H1 (cell line): ENCODE measurements at regions not wholly inside any gene's neighbourhood (a gene's known extent, or its start where the extent isn't known, plus 50 kb on each side); places are given as distances from the start of the nearest gene placed in this dataset.

Experiments used
- CTCF ChIA-PET: fragments of 300-600 bp; sonication (Branson Sonifier 250); formaldehyde crosslinking; loops from one replicate; lab custom pipeline; 2021; ENCODE audit not compliant: partially characterized antibody; lab: Charles Lee
- POLR2A ChIA-PET: fragments of 300-600 bp; sonication (Branson Sonifier 250); formaldehyde crosslinking; loops from one replicate; lab custom pipeline; 2021; ENCODE audit warnings: inconsistent platforms; ENCODE audit not compliant: partially characterized antibody; lab: Charles Lee
- DNase-seq, 2 experiments: peaks; one replicate each; pipeline versions ENCODE4 v3.0.0 to v3.0.0-alpha.2; 2010 to 2022; ENCODE audit warnings: low spot score in 2 of 2, low read depth in 1 of 2, mixed read lengths in 1 of 2
- FAIRE-seq: peaks from 2 replicates; lab custom pipeline; 2011; peaks lifted over from hg19 to GRCh38; lab: Jason Lieb, UNC
- H2AFZ ChIP-seq: 2 replicates; pipeline ENCODE4 v1.8.1; 2012; ENCODE audit warnings: low read length, inconsistent platforms
- H2AK5ac ChIP-seq: 2 replicates; pipeline ENCODE4 v1.6.1; 2013; ENCODE audit warnings: low read depth, low read length
- H2BK120ac ChIP-seq: replicated peaks from 2 replicates; pipeline ENCODE3; 2013; ENCODE audit warnings: low read depth, low read length, inconsistent platforms
- H2BK12ac ChIP-seq: 2 replicates; pipeline ENCODE4 v1.6.1; 2013; ENCODE audit warnings: low read depth, low read length
- H2BK15ac ChIP-seq: 2 replicates; pipeline ENCODE4 v1.6.1; 2013; ENCODE audit warnings: low read length
- H2BK20ac ChIP-seq: 2 replicates; pipeline ENCODE4 v1.6.1; 2013; ENCODE audit warnings: low read length
- H2BK5ac ChIP-seq: 2 replicates; pipeline ENCODE4 v1.6.1; 2013; ENCODE audit warnings: low read depth, low read length
- H3K14ac ChIP-seq: 2 replicates; pipeline ENCODE4 v1.6.1; 2013; ENCODE audit warnings: inconsistent platforms; ENCODE audit not compliant: insufficient read length
- H3K18ac ChIP-seq: 2 replicates; pipeline ENCODE4 v1.6.1; 2013; ENCODE audit warnings: low read length; ENCODE audit errors: extremely low read depth
- H3K23ac ChIP-seq: 2 replicates; pipeline ENCODE4 v1.6.1; 2013; ENCODE audit warnings: inconsistent platforms; ENCODE audit not compliant: insufficient read length
- H3K23me2 ChIP-seq: 2 replicates; pipeline ENCODE4 v1.6.1; 2013; ENCODE audit warnings: low read depth, low read length
- H3K27ac ChIP-seq: 2 replicates; pipeline ENCODE4 v1.6.1; 2011; ENCODE audit warnings: low read depth, low read length, inconsistent platforms
- H3K27me3 ChIP-seq, 4 experiments: replicated peaks in 1 of 4; 1 replicate in 1 of 4; 2 replicates in 3 of 4; pipeline versions ENCODE4 v1.6.1 to v1.8.1; 2011 to 2013; ENCODE audit warnings: low read length in 3 of 4, mild to moderate bottlenecking in 3 of 4, inconsistent platforms in 2 of 4, mixed read lengths in 2 of 4, moderate library complexity in 1 of 4; ENCODE audit not compliant: control insufficient read depth in 3 of 4, insufficient read depth in 3 of 4; ENCODE audit errors: extremely low read depth in 1 of 4
- H3K36me3 ChIP-seq, 4 experiments: 2 replicates each; pipeline versions ENCODE4 v1.6.1 to v1.8.1; 2011 to 2013; ENCODE audit warnings: mild to moderate bottlenecking in 4 of 4, low read length in 3 of 4, moderate library complexity in 2 of 4, control low read depth in 1 of 4, inconsistent platforms in 1 of 4; ENCODE audit not compliant: insufficient read depth in 4 of 4, control insufficient read depth in 2 of 4
- H3K4ac ChIP-seq: replicated peaks from 2 replicates; pipeline ENCODE3; 2013; ENCODE audit warnings: low read length, low read depth, mixed read lengths, inconsistent platforms; ENCODE audit not compliant: insufficient read length
- H3K4me1 ChIP-seq, 4 experiments: replicated peaks in 1 of 4; 1 replicate in 1 of 4; 2 replicates in 3 of 4; pipeline versions ENCODE4 v1.6.1 to v1.8.1; 2011 to 2013; ENCODE audit warnings: low read length in 3 of 4, inconsistent platforms in 2 of 4, mixed read lengths in 1 of 4; ENCODE audit not compliant: insufficient read depth in 4 of 4, control insufficient read depth in 3 of 4
- H3K4me2 ChIP-seq, 2 experiments: 2 replicates each; pipeline versions ENCODE4 v1.6.1 to v1.8.1; 2011 to 2013; ENCODE audit warnings: low read depth in 2 of 2, low read length in 2 of 2, control low read depth in 1 of 2, inconsistent platforms in 1 of 2, mild to moderate bottlenecking in 1 of 2; ENCODE audit not compliant: insufficient read depth in 1 of 2
- H3K4me3 ChIP-seq, 4 experiments: fragments of 200-600, 300-600 bp in 1 of 4; sonication (generic), shearing (Covaris generic), sonication (Bioruptor Twin) in 1 of 4; 2 replicates each; pipeline versions ENCODE4 v1.5.1 to v1.8.1; 2011 to 2016; ENCODE audit warnings: low read length in 4 of 4, low read depth in 3 of 4, control low read depth in 2 of 4, inconsistent platforms in 2 of 4, mild to moderate bottlenecking in 2 of 4, mixed read lengths in 1 of 4, moderate library complexity in 1 of 4; ENCODE audit not compliant: insufficient read depth in 2 of 4; ENCODE audit errors: extremely low read depth in 1 of 4
- H3K56ac ChIP-seq: replicated peaks from 2 replicates; pipeline ENCODE3; 2013; ENCODE audit warnings: low read depth, mild to moderate bottlenecking, mixed read lengths, low read length, inconsistent platforms; ENCODE audit not compliant: insufficient read length
- H3K79me1 ChIP-seq: 2 replicates; pipeline ENCODE4 v1.6.1; 2013; ENCODE audit warnings: low read depth, low read length, control low read depth
- H3K79me2 ChIP-seq, 2 experiments: 2 replicates each; pipeline versions ENCODE4 v1.6.1 to v1.8.1; 2012 to 2013; ENCODE audit warnings: low read length in 2 of 2, mild to moderate bottlenecking in 2 of 2, inconsistent platforms in 1 of 2; ENCODE audit not compliant: insufficient read depth in 2 of 2, control insufficient read depth in 1 of 2
- H3K9ac ChIP-seq, 4 experiments: replicated peaks in 1 of 4; 1 replicate in 1 of 4; 2 replicates in 3 of 4; pipeline versions ENCODE4 v1.6.1 to v1.8.1; 2011 to 2013; ENCODE audit warnings: low read depth in 3 of 4, low read length in 3 of 4, control low read depth in 2 of 4, mild to moderate bottlenecking in 2 of 4, moderate library complexity in 2 of 4, inconsistent platforms in 1 of 4; ENCODE audit errors: extremely low read depth in 1 of 4
- H3K9me3 ChIP-seq, 2 experiments: 2 replicates each; pipeline versions ENCODE4 v1.6.1 to v1.8.1; 2012 to 2013; ENCODE audit warnings: mild to moderate bottlenecking in 2 of 2, moderate library complexity in 2 of 2, control low read depth in 1 of 2, inconsistent platforms in 1 of 2, low read depth in 1 of 2, low read length in 1 of 2, mixed read lengths in 1 of 2; ENCODE audit not compliant: insufficient read depth in 2 of 2
- H4K20me1 ChIP-seq, 2 experiments: replicated peaks in 1 of 2; 2 replicates each; pipeline versions ENCODE3 to v1.8.1; 2011 to 2013; ENCODE audit warnings: inconsistent platforms in 2 of 2, low read length in 2 of 2, mild to moderate bottlenecking in 1 of 2; ENCODE audit not compliant: insufficient read depth in 2 of 2, control insufficient read depth in 1 of 2
- H4K5ac ChIP-seq: 2 replicates; pipeline ENCODE4 v1.6.1; 2013; ENCODE audit warnings: low read length, low read depth, mixed read lengths, inconsistent platforms; ENCODE audit not compliant: insufficient read length
- H4K8ac ChIP-seq: 2 replicates; pipeline ENCODE4 v1.8.0; 2013; ENCODE audit warnings: mild to moderate bottlenecking, moderate library complexity, low read length, inconsistent platforms; ENCODE audit not compliant: insufficient read depth; ENCODE audit errors: extremely low read depth
- H4K91ac ChIP-seq: replicated peaks from 2 replicates; pipeline ENCODE3; 2013; ENCODE audit warnings: low read length, mixed read lengths, inconsistent platforms; ENCODE audit not compliant: insufficient read length
- ASH2L ChIP-seq: fragments of 200-600, 300-600 bp; sonication (generic); IDR thresholded peaks from one replicate; pipeline ENCODE4 v1.7.1; 2017; ENCODE audit warnings: low read length
- EGR1 ChIP-seq: IDR thresholded peaks from 2 replicates; pipeline ENCODE4 v1.6.1; 2011; ENCODE audit warnings: low read depth, low read length, borderline replicate concordance
- HDAC2 ChIP-seq, 2 experiments: fragments of 300-600 bp in 1 of 2; sonication (generic) in 1 of 2; IDR thresholded peaks; 2 replicates each; pipeline ENCODE4 v1.6.1; 2011 to 2012; ENCODE audit warnings: low read depth in 2 of 2, low read length in 2 of 2, mild to moderate bottlenecking in 2 of 2, moderate library complexity in 2 of 2, borderline replicate concordance in 1 of 2, inconsistent platforms in 1 of 2
- MAFK ChIP-seq: IDR thresholded peaks from 2 replicates; pipeline ENCODE4 v1.6.1; 2012; ENCODE audit warnings: low read depth, mild to moderate bottlenecking, improper control_type of control experiment, low read length
- RAD21 ChIP-seq, 2 experiments: IDR thresholded peaks in 1 of 2; conservative IDR thresholded peaks in 1 of 2; 2 replicates each; pipeline ENCODE4 v1.6.1; 2011; ENCODE audit warnings: low read depth in 2 of 2, low read length in 2 of 2, improper control_type of control experiment in 1 of 2, inconsistent platforms in 1 of 2, mild to moderate bottlenecking in 1 of 2, moderate library complexity in 1 of 2
- SP2 ChIP-seq: IDR thresholded peaks from 2 replicates; pipeline ENCODE4 v1.6.1; 2012; ENCODE audit warnings: mild to moderate bottlenecking, low read length, inconsistent platforms
- TCF12 ChIP-seq: IDR thresholded peaks from 2 replicates; pipeline ENCODE4 v1.6.1; 2011; ENCODE audit warnings: low read depth, mild to moderate bottlenecking, low read length
- WGBS, 2 experiments: shearing (Covaris generic) in 1 of 2; methylation state at CpG; one replicate each; pipeline versions ENCODE4 v1.1.6 to v1.1.7; 2013 to 2015; ENCODE audit warnings: low lambda C conversion rate in 2 of 2, mixed read lengths in 2 of 2, inconsistent platforms in 1 of 2, low coverage in 1 of 2, missing lambda C conversion rate in 1 of 2; ENCODE audit not compliant: insufficient replicate concordance in 2 of 2, insufficient coverage in 1 of 2, insufficient read length in 1 of 2; ENCODE audit errors: extremely low coverage in 1 of 2, missing lambda C conversion rate in 1 of 2; 5-methylcytosine and 5-hydroxymethylcytosine counted together
- TF ChIP-seq, protein P1 (sequence below), 3 experiments: IDR thresholded peaks; 1 replicate in 2 of 3; 2 replicates in 1 of 3; pipeline versions ENCODE4 v1.5.1 to v1.6.1; 2011; ENCODE audit warnings: low read length in 3 of 3, mild to moderate bottlenecking in 3 of 3, inconsistent platforms in 2 of 3, low read depth in 1 of 3, moderate library complexity in 1 of 3; ENCODE audit not compliant: insufficient read depth in 1 of 3; ENCODE audit errors: control extremely low read depth in 1 of 3

- H3K9ac ChIP-seq, result no peak overlapping the region
- no peak overlapping the region for H3K18ac ChIP-seq
- H3K27me3 ChIP-seq, result no peaks in the 10 kb centered on the region
- H2BK120ac ChIP-seq, result no peak overlapping the region
- H2BK5ac ChIP-seq, result no peak overlapping the region
- H3K4me3 ChIP-seq, result no peak overlapping the region
- no peak overlapping the region for H3K4me2 ChIP-seq
- no peak overlapping the region for H3K27ac ChIP-seq
- no peaks in the 10 kb centered on the region for H3K79me1 ChIP-seq
- 83% methylated on average over 8 of the region's 8 CpGs; no CpG with 5 or more reads in 1 of the 2 experiments for WGBS, 2 experiments
- no peaks in the 10 kb centered on the region for H3K79me2 ChIP-seq
- no peaks in the 10 kb centered on the region for H4K20me1 ChIP-seq
- CTCF ChIA-PET, result interaction anchor here (0.8 to 1.8 kb wide), 7 partner anchors 34 to 541 kb away, joined by 3 to 6 read pairs (median 3); partner anchors contain the start of gene FAT4
- DNase-seq (no peak), FAIRE-seq (no peak)
- POLR2A ChIA-PET, result no interaction called here
- H2AK5ac ChIP-seq, result no peak overlapping the region
- H3K4ac ChIP-seq, result no peak overlapping the region
- H3K4me1 ChIP-seq, result no peaks in the 10 kb centered on the region
- peaks cover 0 to 6% (median 0%) of the 10 kb centered on the region in 4 experiments; a peak in 1 of 8 replicates for H3K36me3 ChIP-seq
- no peak overlapping the region for H4K8ac ChIP-seq
- peaks cover 8 to 14% of the 10 kb centered on the region in 2 experiments for H3K9me3 ChIP-seq
- H4K5ac ChIP-seq, result no peak overlapping the region
- no peak overlapping the region for H4K91ac ChIP-seq
- no peak overlapping the region; the same call in 1 of the 2 replicates for H2BK20ac ChIP-seq
- no peak overlapping the region for H3K14ac ChIP-seq
- H3K56ac ChIP-seq, result no peak overlapping the region
- 0 out of 2 replicates have a peak overlapping the region, but pooled peaks have one; percentile 55 for H2BK12ac ChIP-seq
- H2BK15ac ChIP-seq, result no peak overlapping the region
- H3K23ac ChIP-seq, result no peak overlapping the region
- H3K23me2 ChIP-seq, result no peaks in the 10 kb centered on the region
- TF ChIP-seq RAD21 (IDR thresholded peaks at IDR 0.05 in 1 of 2, conservative IDR thresholded peaks at IDR 0.05 in 1 of 2; ENCODE audit: low read depth in 2 of 2, low read length in 2 of 2) (peak; percentile 57 to 60), EGR1 (0 out of 2 replicates have a peak, but pooled peaks have one; percentile 16), HDAC2 (IDR thresholded peaks at IDR 0.05; ENCODE audit: borderline replicate concordance in 1 of 2, low read depth in 2 of 2, low read length in 2 of 2) (no peak), ASH2L (no peak), TCF12 (no peak), SP2 (no peak), MAFK (no peak)
- TF ChIP-seq, protein P1, sequence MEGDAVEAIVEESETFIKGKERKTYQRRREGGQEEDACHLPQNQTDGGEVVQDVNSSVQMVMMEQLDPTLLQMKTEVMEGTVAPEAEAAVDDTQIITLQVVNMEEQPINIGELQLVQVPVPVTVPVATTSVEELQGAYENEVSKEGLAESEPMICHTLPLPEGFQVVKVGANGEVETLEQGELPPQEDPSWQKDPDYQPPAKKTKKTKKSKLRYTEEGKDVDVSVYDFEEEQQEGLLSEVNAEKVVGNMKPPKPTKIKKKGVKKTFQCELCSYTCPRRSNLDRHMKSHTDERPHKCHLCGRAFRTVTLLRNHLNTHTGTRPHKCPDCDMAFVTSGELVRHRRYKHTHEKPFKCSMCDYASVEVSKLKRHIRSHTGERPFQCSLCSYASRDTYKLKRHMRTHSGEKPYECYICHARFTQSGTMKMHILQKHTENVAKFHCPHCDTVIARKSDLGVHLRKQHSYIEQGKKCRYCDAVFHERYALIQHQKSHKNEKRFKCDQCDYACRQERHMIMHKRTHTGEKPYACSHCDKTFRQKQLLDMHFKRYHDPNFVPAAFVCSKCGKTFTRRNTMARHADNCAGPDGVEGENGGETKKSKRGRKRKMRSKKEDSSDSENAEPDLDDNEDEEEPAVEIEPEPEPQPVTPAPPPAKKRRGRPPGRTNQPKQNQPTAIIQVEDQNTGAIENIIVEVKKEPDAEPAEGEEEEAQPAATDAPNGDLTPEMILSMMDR (IDR thresholded peaks at IDR 0.05; ENCODE audit: control extremely low read depth in 1 of 3, insufficient read depth in 1 of 3, low read depth in 1 of 3, low read length in 3 of 3), result peak in 2 of 3 experiments; percentile 35 to 44; a peak in 2 of 4 replicates
- H2AFZ ChIP-seq, result no peak overlapping the region
Measured at GRCh38 chr4:125741825-125742452, 427.2 kb downstream of the FAT4 start.
